HepG2 (cell line): ENCODE measurements at regions not wholly inside any gene's neighbourhood (a gene's known extent, or its start where the extent isn't known, plus 50 kb on each side); places are given as distances from the start of the nearest gene placed in this dataset.

Source experiments
- CTCF ChIP-seq: sonication (generic); formaldehyde crosslinking; IDR thresholded peaks from 2 replicates; pipeline ENCODE4 v1.5.0; 2020; ENCODE audit warnings: mild to moderate bottlenecking, missing genetic modification reagents, moderate library complexity
- EZH2 ChIP-seq: conservative IDR thresholded peaks from 2 replicates; pipeline ENCODE4 v1.6.1; 2012; ENCODE audit warnings: mild to moderate bottlenecking, low read depth, low read length, moderate library complexity
- JUND ChIP-seq: sonication (generic); formaldehyde crosslinking; IDR thresholded peaks from 2 replicates; pipeline ENCODE4 v1.8.0; 2022; ENCODE audit warnings: mild to moderate bottlenecking, missing genetic modification reagents
- PHF20 ChIP-seq: sonication (generic); formaldehyde crosslinking; IDR thresholded peaks from 2 replicates; pipeline ENCODE4 v1.5.0; 2020; ENCODE audit warnings: mild to moderate bottlenecking, missing genetic modification reagents
- SP1 ChIP-seq, 2 experiments: fragments of 450-650 bp in 1 of 2; sonication (generic) in 1 of 2; formaldehyde crosslinking in 1 of 2; IDR thresholded peaks; 2 replicates each; pipeline versions ENCODE4 v1.4.0 to v1.6.1; 2016 to 2020; ENCODE audit warnings: missing genetic modification reagents in 1 of 2
- ZNF704 ChIP-seq: sonication (generic); formaldehyde crosslinking; IDR thresholded peaks from 2 replicates; pipeline ENCODE4 v1.8.1; 2023; ENCODE audit warnings: mild to moderate bottlenecking, inconsistent platforms, moderate library complexity, missing genetic modification reagents, borderline replicate concordance

GRCh38 chr3:84136425-84136824 is 822.4 kb upstream of the CADM2 start:
- TF ChIP-seq JUND (CRISPR knock-in tag): no peak
- no peak for TF ChIP-seq CTCF (CRISPR knock-in tag)
- TF ChIP-seq ZNF704 (CRISPR knock-in tag): no peak
- TF ChIP-seq EZH2: no peak
- no peak for TF ChIP-seq SP1 (IDR thresholded peaks at IDR 0.05)
- TF ChIP-seq SP1 (CRISPR knock-in tag; IDR thresholded peaks at IDR 0.05): no peak
- TF ChIP-seq PHF20 (CRISPR knock-in tag): no peak
